GM23248 (cell line): ENCODE measurements at regions not wholly inside any gene's neighbourhood (a gene's known extent, or its start where the extent isn't known, plus 50 kb on each side); places are given as distances from the start of the nearest gene placed in this dataset.

ENCODE experiments used
- DNase-seq: peaks from one replicate; pipeline ENCODE4 v3.0.0-alpha.2; 2015
- H2AFZ ChIP-seq: fragments of 200-600 bp; sonication (generic); 2 replicates; pipeline ENCODE4 v1.6.1; 2016; ENCODE audit warnings: antibody characterized with exemption
- H3F3A ChIP-seq: fragments of 200-600 bp; sonication (generic); 2 replicates; pipeline ENCODE4 v1.6.1; 2016; ENCODE audit warnings: mild to moderate bottlenecking, antibody characterized with exemption, mixed run types; ENCODE audit not compliant: insufficient read depth
- H3K27ac ChIP-seq: fragments of 200-600 bp; sonication (generic); 2 replicates; pipeline ENCODE4 v1.5.1; 2016; ENCODE audit warnings: mild to moderate bottlenecking
- H3K27me3 ChIP-seq: fragments of 200-600 bp; sonication (generic); replicated peaks from 2 replicates; pipeline ENCODE4 v1.6.1; 2016; ENCODE audit warnings: mild to moderate bottlenecking; ENCODE audit not compliant: insufficient read depth
- H3K36me3 ChIP-seq: fragments of 200-600 bp; sonication (generic); 2 replicates; pipeline ENCODE4 v1.6.1; 2016; ENCODE audit warnings: low read depth, mild to moderate bottlenecking
- H3K4me1 ChIP-seq: fragments of 200-600 bp; sonication (generic); 2 replicates; pipeline ENCODE4 v1.6.1; 2016; ENCODE audit warnings: mild to moderate bottlenecking; ENCODE audit not compliant: insufficient read depth
- H3K4me2 ChIP-seq: fragments of 200-600 bp; sonication (generic); one replicate; pipeline ENCODE4 v1.6.1; 2016; ENCODE audit warnings: mild to moderate bottlenecking; ENCODE audit not compliant: unreplicated experiment
- H3K4me3 ChIP-seq: fragments of 200-600 bp; sonication (generic); 2 replicates; pipeline ENCODE4 v1.5.1; 2016; ENCODE audit warnings: mild to moderate bottlenecking
- H3K79me2 ChIP-seq: fragments of 200-600 bp; sonication (generic); 2 replicates; pipeline ENCODE4 v1.6.1; 2016; ENCODE audit warnings: mild to moderate bottlenecking; ENCODE audit not compliant: insufficient read depth
- H3K9ac ChIP-seq: fragments of 200-600 bp; sonication (generic); 2 replicates; pipeline ENCODE4 v1.6.1; 2016; ENCODE audit warnings: mild to moderate bottlenecking
- H3K9me2 ChIP-seq: fragments of 200-600 bp; sonication (generic); 2 replicates; pipeline ENCODE4 v1.6.1; 2016; ENCODE audit warnings: mixed run types, mild to moderate bottlenecking, moderate library complexity; ENCODE audit not compliant: insufficient read depth
- H3K9me3 ChIP-seq: fragments of 200-600 bp; sonication (generic); one replicate; pipeline ENCODE4 v1.6.1; 2017; ENCODE audit warnings: low read depth
- H4K20me1 ChIP-seq: fragments of 200-600 bp; sonication (generic); 2 replicates; pipeline ENCODE4 v1.6.0; 2016; ENCODE audit not compliant: insufficient read depth
- EZH2 ChIP-seq: fragments of 200-600 bp; sonication (generic); IDR thresholded peaks from 2 replicates; pipeline ENCODE4 v1.6.1; 2018; ENCODE audit warnings: antibody characterized with exemption, mild to moderate bottlenecking; ENCODE audit not compliant: insufficient read depth, poor library complexity, severe bottlenecking
- EZH2phosphoT487 ChIP-seq: fragments of 200-600 bp; sonication (generic); IDR thresholded peaks from 2 replicates; pipeline ENCODE4 v1.6.1; 2018; ENCODE audit warnings: antibody characterized with exemption, moderate library complexity, mild to moderate bottlenecking, low read depth; ENCODE audit not compliant: insufficient read depth
- WGBS, 2 experiments: methylation state at CpG; one replicate each; pipeline ENCODE4 v1.1.6; 2015 to 2017; ENCODE audit warnings: low lambda C conversion rate in 2 of 2, low coverage in 1 of 2; ENCODE audit errors: missing lambda C conversion rate in 2 of 2; 5-methylcytosine and 5-hydroxymethylcytosine counted together
- in situ Hi-C: fragments of 300-500 bp; cut with MboI; formaldehyde crosslinking; loops from 2 replicates; pipeline ENCODE4 v1.15.0; 2020

DNA sequence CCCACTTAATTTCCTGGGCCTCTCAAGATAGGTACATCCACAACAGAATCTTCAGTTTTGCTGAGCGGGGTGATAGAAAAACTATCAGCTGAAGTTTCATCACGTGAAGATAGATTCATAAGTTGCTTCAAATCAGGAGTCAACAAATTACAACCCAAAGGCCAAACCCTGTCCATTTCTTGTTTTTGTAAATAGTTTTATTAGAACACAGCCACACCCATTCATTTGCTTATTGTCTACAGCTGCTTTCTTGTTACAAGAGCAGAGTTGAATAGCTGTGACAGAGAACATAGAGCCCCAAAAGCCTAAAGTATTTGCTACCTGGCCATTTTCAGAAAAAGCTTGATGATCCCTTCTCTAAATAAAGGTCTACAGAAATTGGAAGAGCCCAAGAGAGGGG, 300.1 kb upstream of the CDH5 start:
- no peak overlapping the region for H3K27ac ChIP-seq
- no peaks in the 10 kb centered on the region for H3K9me3 ChIP-seq
- H3K4me3 ChIP-seq = no peak overlapping the region
- H3F3A ChIP-seq = no peaks in the 10 kb centered on the region
- no peak overlapping the region for H3K4me2 ChIP-seq
- H3K79me2 ChIP-seq = no peaks in the 10 kb centered on the region
- H3K9ac ChIP-seq = no peak overlapping the region
- H2AFZ ChIP-seq = no peak overlapping the region
- in situ Hi-C loops = no loop called here
- no peaks in the 10 kb centered on the region for H3K9me2 ChIP-seq
- no peak for DNase-seq
- no peaks in the 10 kb centered on the region for H4K20me1 ChIP-seq
- H3K27me3 ChIP-seq = no peaks in the 10 kb centered on the region
- TF ChIP-seq EZH2phosphoT487 (no peak), EZH2 (no peak)
- H3K4me1 ChIP-seq = peaks cover 3% of the 10 kb centered on the region; the same call in 1 of the 2 replicates
- 49 to 53% methylated on average over 2 of the region's 2 CpGs for WGBS, 2 experiments
- no peaks in the 10 kb centered on the region for H3K36me3 ChIP-seq

DNA sequence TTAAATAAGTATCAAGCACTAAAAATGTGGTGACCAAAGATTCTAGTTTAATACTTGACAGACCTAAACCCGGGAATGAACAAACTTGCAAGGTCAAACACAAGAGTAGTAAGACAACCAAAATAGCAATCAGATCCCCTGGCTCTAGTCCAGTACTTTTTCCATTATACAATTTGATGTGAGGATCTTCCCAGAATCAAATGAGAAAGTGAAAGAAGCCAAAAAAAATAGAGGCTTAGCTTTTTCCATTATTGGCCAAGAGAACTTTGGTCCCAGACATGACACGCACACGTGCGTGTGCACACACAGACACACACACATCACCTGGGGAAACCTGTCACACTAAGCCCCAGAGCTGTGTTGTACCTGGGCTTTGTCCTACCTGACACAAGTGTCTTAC, 300.6 kb upstream of the CDH5 start:
- H3K4me1 ChIP-seq = peaks cover 3% of the 10 kb centered on the region; the same call in 1 of the 2 replicates
- no peaks in the 10 kb centered on the region for H3K36me3 ChIP-seq
- no peak overlapping the region for H3K9ac ChIP-seq
- no peaks in the 10 kb centered on the region for H4K20me1 ChIP-seq
- in situ Hi-C loops = no loop called here
- H3K9me2 ChIP-seq = no peaks in the 10 kb centered on the region
- H3K27me3 ChIP-seq = no peaks in the 10 kb centered on the region
- H3K27ac ChIP-seq = no peak overlapping the region
- H3K9me3 ChIP-seq = no peaks in the 10 kb centered on the region
- no peak overlapping the region for H3K4me2 ChIP-seq
- H2AFZ ChIP-seq = no peak overlapping the region
- H3F3A ChIP-seq = no peaks in the 10 kb centered on the region
- 36 to 38% methylated on average over 4 of the region's 4 CpGs for WGBS, 2 experiments
- H3K79me2 ChIP-seq = no peaks in the 10 kb centered on the region
- H3K4me3 ChIP-seq = no peak overlapping the region
- DNase-seq = no peak
- TF ChIP-seq EZH2 (no peak), EZH2phosphoT487 (no peak)

DNA sequence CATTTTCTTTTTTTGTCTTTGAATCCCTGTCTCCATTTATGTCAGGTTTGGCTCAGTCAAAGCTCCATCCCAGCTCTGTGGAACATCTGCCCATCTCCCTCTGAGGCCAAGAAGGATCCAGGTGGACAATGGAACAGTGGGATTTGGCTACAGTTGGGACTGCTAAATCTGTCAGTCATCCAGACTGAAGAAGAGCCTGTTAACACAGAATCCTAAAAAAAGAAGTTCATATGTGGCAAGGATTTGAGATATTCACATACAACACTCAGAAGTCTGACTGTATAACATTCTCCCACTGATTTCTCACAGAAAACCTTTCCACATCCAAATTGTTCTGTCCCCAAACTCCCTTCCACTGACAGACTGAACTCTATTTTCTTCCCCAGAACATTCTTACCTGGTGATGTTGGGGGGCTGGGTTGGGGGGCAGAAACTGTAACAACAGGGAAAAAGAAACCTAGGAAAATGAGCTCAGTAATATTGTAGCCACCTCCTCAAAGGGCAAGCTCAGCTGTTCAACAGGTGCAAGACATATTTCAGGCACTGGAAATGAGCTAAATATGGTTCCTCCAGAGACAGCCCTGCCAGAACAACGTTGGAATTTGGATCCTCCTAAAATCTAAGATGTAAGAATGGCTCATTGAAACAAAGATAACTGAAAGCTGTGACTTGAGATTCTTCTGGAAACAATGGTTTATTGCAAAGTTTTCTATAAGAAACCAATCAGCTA, 301.5 kb upstream of the CDH5 start:
- Histone ChIP-seq H3K4me3 (no peak overlapping the region), H3K36me3 (no peaks in the 10 kb centered on the region), H3K4me2 (no peak overlapping the region), H3K9ac (no peak overlapping the region), H3K4me1 (no peaks in the 10 kb centered on the region), H3K79me2 (no peaks in the 10 kb centered on the region), H3K9me2 (no peaks in the 10 kb centered on the region), H3F3A (no peaks in the 10 kb centered on the region), H3K27me3 (no peaks in the 10 kb centered on the region), H3K9me3 (no peaks in the 10 kb centered on the region), H2AFZ (no peak overlapping the region), H4K20me1 (no peaks in the 10 kb centered on the region), H3K27ac (no peak overlapping the region)
- WGBS, 2 experiments = 22 to 31% methylated on average over 1 of the region's 1 CpG
- TF ChIP-seq EZH2 = no peak
- TF ChIP-seq EZH2phosphoT487 = no peak
- DNase-seq = no peak
- in situ Hi-C loops = no loop called here

DNA sequence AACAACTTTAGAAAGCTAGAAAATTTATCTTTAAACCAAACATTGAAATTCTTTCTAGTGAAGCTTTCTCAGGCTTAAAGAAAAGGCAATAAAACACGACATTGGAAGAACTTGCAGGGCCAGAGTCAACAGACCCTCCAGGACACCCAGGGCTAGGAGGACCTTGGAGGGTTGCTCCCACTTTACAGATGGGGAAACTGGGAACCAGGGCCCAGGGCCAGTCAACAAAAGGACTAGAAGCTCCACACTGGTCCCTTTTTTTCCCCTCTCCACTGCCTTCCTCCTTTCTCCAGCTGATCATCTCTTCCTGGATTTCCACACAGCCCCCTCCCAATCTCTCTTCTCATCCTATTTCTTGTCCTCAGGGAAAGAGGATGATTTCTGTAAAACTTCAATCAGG, 307.7 kb upstream of the CDH5 start:
- DNase-seq = no peak
- in situ Hi-C loops = no loop called here
- H4K20me1 ChIP-seq = no peaks in the 10 kb centered on the region
- no peaks in the 10 kb centered on the region for H3K9me3 ChIP-seq
- WGBS, 2 experiments = 61 to 92% methylated on average over 1 of the region's 1 CpG
- no peaks in the 10 kb centered on the region for H3K9me2 ChIP-seq
- H3K4me3 ChIP-seq = no peak overlapping the region
- no peak for TF ChIP-seq EZH2
- TF ChIP-seq EZH2phosphoT487 = no peak
- H3K27me3 ChIP-seq = no peaks in the 10 kb centered on the region
- H3K27ac ChIP-seq = no peak overlapping the region
- H2AFZ ChIP-seq = no peak overlapping the region
- no peaks in the 10 kb centered on the region for H3K36me3 ChIP-seq
- no peak overlapping the region for H3K4me2 ChIP-seq
- peaks cover 9% of the 10 kb centered on the region; the same call in 1 of the 2 replicates for H3K4me1 ChIP-seq
- 0 out of 2 replicates have a peak, but pooled peaks cover 5% of the 10 kb centered on the region for H3F3A ChIP-seq
- H3K79me2 ChIP-seq = no peaks in the 10 kb centered on the region
- H3K9ac ChIP-seq = no peak overlapping the region
